MM.1S (cell line): ENCODE measurements at regions not wholly inside any gene's neighbourhood (a gene's known extent, or its start where the extent isn't known, plus 50 kb on each side); places are given as distances from the start of the nearest gene placed in this dataset.

Experiments
- CTCF ChIP-seq: fragments of 300-600 bp; sonication (generic); IDR thresholded peaks from 2 replicates; pipeline ENCODE4 v1.5.1; 2016; ENCODE audit warnings: antibody characterized with exemption, low read length, mixed read lengths
- EZH2phosphoT487 ChIP-seq: fragments of 300-600 bp; sonication (generic); IDR thresholded peaks from 2 replicates; pipeline ENCODE4 v1.6.1; 2018; ENCODE audit warnings: antibody characterized with exemption, low read length

- TF ChIP-seq CTCF, result no peak
- TF ChIP-seq EZH2phosphoT487, result no peak
These were observed 280.1 kb downstream of the PREX1 start for GRCh38 chr20:48547664-48548063.
